Activated CD8-positive, alpha-beta T cell treated with anti-CD3 and anti-CD28 coated beads for 36 hours (primary cell): ENCODE measurements at regions not wholly inside any gene's neighbourhood (a gene's known extent, or its start where the extent isn't known, plus 50 kb on each side); places are given as distances from the start of the nearest gene placed in this dataset.
"Not testable (repeated sequence)": the region's sequence is repeated elsewhere in the genome, so short reads cannot be mapped to it uniquely, and the experiment has no call there.

Experiments used
- ATAC-seq: fragments of 200-7000 bp; cut with Tn5 transposase; one replicate; pipeline ENCODE4 v1.10.0; 2021; ENCODE audit warnings: mild to moderate bottlenecking, moderate library complexity
- CTCF ChIA-PET: fragments of 350-600 bp; sonication (Branson Sonifier 250); formaldehyde crosslinking; loops from one replicate; lab custom pipeline; 2021; ENCODE audit warnings: antibody characterized with exemption; lab: Charles Lee
- POLR2A ChIA-PET: fragments of 350-600 bp; sonication (Branson Sonifier 250); formaldehyde crosslinking; loops from one replicate; lab custom pipeline; 2021; ENCODE audit warnings: antibody characterized with exemption; lab: Charles Lee
- DNase-seq: peaks from one replicate; pipeline ENCODE4 v3.0.0-alpha.2; 2020
- H3K27ac Mint-ChIP-seq: one replicate; pipeline ENCODE4 v1.8.0; 2021; ENCODE audit warnings: mild to moderate bottlenecking, mixed read lengths
- H3K27me3 Mint-ChIP-seq: one replicate; pipeline ENCODE4 v1.8.0; 2021; ENCODE audit warnings: mixed read lengths
- H3K36me3 Mint-ChIP-seq: one replicate; pipeline ENCODE4 v1.8.0; 2021; ENCODE audit warnings: low read depth, mixed read lengths
- H3K4me1 Mint-ChIP-seq: one replicate; pipeline ENCODE4 v1.8.0; 2021; ENCODE audit warnings: low read depth, mixed read lengths
- H3K4me3 Mint-ChIP-seq: one replicate; pipeline ENCODE4 v1.8.0; 2021; ENCODE audit warnings: mild to moderate bottlenecking, moderate library complexity, mixed read lengths
- H3K9me3 Mint-ChIP-seq: one replicate; pipeline ENCODE4 v1.8.0; 2021; ENCODE audit warnings: mixed read lengths
- CTCF ChIP-seq: fragments of 200-600 bp; IDR thresholded peaks from one replicate; pipeline ENCODE4 v1.8.0; 2022; ENCODE audit warnings: antibody characterized with exemption, mild to moderate bottlenecking
- intact Hi-C: fragments of 100-400 bp; cut with micrococcal nuclease; formaldehyde crosslinking; loops from one replicate; pipeline ENCODE4 v1.10.0; 2022

- Mint-ChIP-seq H3K27me3 (no peaks in the 10 kb centered on the region), H3K27ac (no peak overlapping the region), H3K9me3 (peaks cover 10% of the 10 kb centered on the region), H3K4me1 (no peaks in the 10 kb centered on the region), H3K4me3 (no peak overlapping the region), H3K36me3 (no peaks in the 10 kb centered on the region)
- DNase-seq, result no peak
- ChIA-PET POLR2A (no interaction called here), CTCF (no interaction called here)
- intact Hi-C loops, result no loop called here
- ATAC-seq, result no peak
- no peak for TF ChIP-seq CTCF
Measured at GRCh38 chr10:108037061-108037460, 872.6 kb upstream of the SORCS1 start.

GRCh38 chr10:108036265-108036664 lies 871.8 kb upstream of the SORCS1 start:
- H3K9me3 Mint-ChIP-seq, result peaks cover 8% of the 10 kb centered on the region
- ChIA-PET CTCF (no interaction called here), POLR2A (no interaction called here)
- intact Hi-C loops, result no loop called here
- H3K4me3 Mint-ChIP-seq, result no peak overlapping the region
- H3K4me1 Mint-ChIP-seq, result no peaks in the 10 kb centered on the region
- no peak overlapping the region for H3K27ac Mint-ChIP-seq
- no peak for TF ChIP-seq CTCF
- ATAC-seq, result no peak
- DNase-seq, result no peak
- H3K36me3 Mint-ChIP-seq, result no peaks in the 10 kb centered on the region
- H3K27me3 Mint-ChIP-seq, result no peaks in the 10 kb centered on the region

GRCh38 chr10:108034829-108035228 lies 870.3 kb upstream of the SORCS1 start:
- TF ChIP-seq CTCF, result no peak
- ChIA-PET CTCF (no interaction called here), POLR2A (no interaction called here)
- intact Hi-C loops, result no loop called here
- H3K9me3 Mint-ChIP-seq, result peaks cover 7% of the 10 kb centered on the region
- no peaks in the 10 kb centered on the region for H3K27me3 Mint-ChIP-seq
- ATAC-seq (no peak), DNase-seq (no peak)
- H3K4me3 Mint-ChIP-seq, result no peak overlapping the region
- H3K27ac Mint-ChIP-seq, result no peak overlapping the region
- H3K4me1 Mint-ChIP-seq, result no peaks in the 10 kb centered on the region
- no peaks in the 10 kb centered on the region for H3K36me3 Mint-ChIP-seq

GRCh38 chr10:108033518-108033917 lies 869.0 kb upstream of the SORCS1 start:
- POLR2A ChIA-PET, H3K27me3 Mint-ChIP-seq, H3K36me3 Mint-ChIP-seq, intact Hi-C loops, H3K4me1 Mint-ChIP-seq, DNase-seq, CTCF ChIA-PET, H3K4me3 Mint-ChIP-seq, H3K9me3 Mint-ChIP-seq, H3K27ac Mint-ChIP-seq, ATAC-seq: not testable (repeated sequence)

- H3K36me3 Mint-ChIP-seq, result no peaks in the 10 kb centered on the region
- H3K9me3 Mint-ChIP-seq, result peaks cover 7% of the 10 kb centered on the region
- ATAC-seq (no peak), DNase-seq (no peak)
- intact Hi-C loops, result no loop called here
- ChIA-PET CTCF (interaction anchor here (1.4 kb wide), 1 partner anchor 9 kb away, joined by 3 read pairs; no protein-coding TSS in a partner anchor), POLR2A (no interaction called here)
- no peaks in the 10 kb centered on the region for H3K4me1 Mint-ChIP-seq
- no peak for TF ChIP-seq CTCF
- no peak overlapping the region for H3K4me3 Mint-ChIP-seq
- H3K27me3 Mint-ChIP-seq, result no peaks in the 10 kb centered on the region
- H3K27ac Mint-ChIP-seq, result no peak overlapping the region
Measured at GRCh38 chr10:108031505-108031904, 867.0 kb upstream of the SORCS1 start.

- TF ChIP-seq CTCF, result no peak
- peaks cover 2% of the 10 kb centered on the region for H3K9me3 Mint-ChIP-seq
- ChIA-PET POLR2A (no interaction called here), CTCF (no interaction called here)
- DNase-seq (no peak), ATAC-seq (no peak)
- H3K4me3 Mint-ChIP-seq, result no peak overlapping the region
- H3K27me3 Mint-ChIP-seq, result no peaks in the 10 kb centered on the region
- no peaks in the 10 kb centered on the region for H3K4me1 Mint-ChIP-seq
- H3K27ac Mint-ChIP-seq, result no peak overlapping the region
- no peaks in the 10 kb centered on the region for H3K36me3 Mint-ChIP-seq
- intact Hi-C loops, result no loop called here
Measured at GRCh38 chr10:108014902-108015177, 850.3 kb upstream of the SORCS1 start.
